H9 (cell line): ENCODE measurements at regions not wholly inside any gene's neighbourhood (a gene's known extent, or its start where the extent isn't known, plus 50 kb on each side); places are given as distances from the start of the nearest gene placed in this dataset.

Source experiments
- DNase-seq: peaks from one replicate; pipeline ENCODE4 v3.0.0-alpha.2; 2017
- H2AFZ ChIP-seq: one replicate; pipeline ENCODE4 v1.6.1; 2013; ENCODE audit warnings: mild to moderate bottlenecking, low read length, control low read depth, moderate library complexity
- H2AK5ac ChIP-seq: 2 replicates; pipeline ENCODE4 v1.6.1; 2013; ENCODE audit warnings: low read length, control low read depth, mixed read lengths; ENCODE audit not compliant: insufficient read length
- H2BK120ac ChIP-seq: one replicate; pipeline ENCODE4 v1.6.1; 2013; ENCODE audit warnings: low read depth, mild to moderate bottlenecking, low read length, control low read depth, inconsistent platforms; ENCODE audit not compliant: poor library complexity, severe bottlenecking
- H2BK12ac ChIP-seq: 2 replicates; pipeline ENCODE4 v1.6.1; 2013; ENCODE audit warnings: low read length, control low read depth, mixed read lengths, low read depth; ENCODE audit not compliant: insufficient read length
- H2BK15ac ChIP-seq: 2 replicates; pipeline ENCODE4 v1.6.1; 2013; ENCODE audit warnings: low read depth, low read length, control low read depth
- H2BK20ac ChIP-seq: one replicate; pipeline ENCODE4 v1.6.1; 2013; ENCODE audit warnings: low read depth, mild to moderate bottlenecking, low read length, control low read depth, inconsistent platforms; ENCODE audit not compliant: poor library complexity, severe bottlenecking
- H2BK5ac ChIP-seq: 2 replicates; pipeline ENCODE4 v1.6.1; 2013; ENCODE audit warnings: low read length, control low read depth, mixed read lengths; ENCODE audit not compliant: insufficient read length
- H3K14ac ChIP-seq: 2 replicates; pipeline ENCODE4 v1.6.1; 2013; ENCODE audit warnings: low read length, control low read depth; ENCODE audit not compliant: insufficient read depth
- H3K18ac ChIP-seq: 2 replicates; pipeline ENCODE4 v1.6.1; 2013; ENCODE audit warnings: low read depth, mild to moderate bottlenecking, mixed read lengths, low read length, control low read depth; ENCODE audit not compliant: insufficient read length
- H3K23ac ChIP-seq: 2 replicates; pipeline ENCODE4 v1.6.1; 2013; ENCODE audit warnings: low read length, control low read depth, mixed read lengths, low read depth; ENCODE audit not compliant: insufficient read length
- H3K23me2 ChIP-seq: 2 replicates; pipeline ENCODE4 v1.6.1; 2013; ENCODE audit warnings: low read depth, mild to moderate bottlenecking, mixed read lengths, low read length, control low read depth; ENCODE audit not compliant: insufficient read length, poor library complexity, severe bottlenecking
- H3K27ac ChIP-seq: 2 replicates; pipeline ENCODE4 v1.5.1; 2013; ENCODE audit warnings: low read length, control low read depth, mixed read lengths, low read depth; ENCODE audit not compliant: insufficient read length
- H3K27me3 ChIP-seq: 2 replicates; pipeline ENCODE4 v1.6.1; 2013; ENCODE audit warnings: low read length, control low read depth, inconsistent platforms; ENCODE audit not compliant: insufficient read depth
- H3K4ac ChIP-seq: 2 replicates; pipeline ENCODE4 v1.6.1; 2013; ENCODE audit warnings: low read depth, mild to moderate bottlenecking, control low read depth, inconsistent platforms, low read length, moderate library complexity
- H3K4me1 ChIP-seq: 2 replicates; pipeline ENCODE4 v1.6.1; 2013; ENCODE audit warnings: low read length, control low read depth, inconsistent platforms; ENCODE audit not compliant: insufficient read depth
- H3K4me2 ChIP-seq: 2 replicates; pipeline ENCODE4 v1.6.1; 2013; ENCODE audit warnings: low read length, control low read depth, mixed read lengths; ENCODE audit not compliant: insufficient read length, insufficient read depth
- H3K56ac ChIP-seq: 2 replicates; pipeline ENCODE4 v1.6.1; 2013; ENCODE audit warnings: low read depth, mild to moderate bottlenecking, mixed read lengths, low read length, control low read depth; ENCODE audit not compliant: insufficient read length
- H3K79me1 ChIP-seq: 2 replicates; pipeline ENCODE4 v1.6.1; 2013; ENCODE audit warnings: low read depth, mild to moderate bottlenecking, moderate library complexity, low read length, control low read depth, inconsistent platforms; ENCODE audit not compliant: insufficient read depth, poor library complexity, severe bottlenecking
- H3K79me2 ChIP-seq: 2 replicates; pipeline ENCODE4 v1.6.1; 2013; ENCODE audit warnings: low read length, control low read depth, inconsistent platforms; ENCODE audit not compliant: insufficient read depth
- H3K9ac ChIP-seq: 2 replicates; pipeline ENCODE4 v1.6.1; 2013; ENCODE audit warnings: low read length, control low read depth, mixed read lengths; ENCODE audit not compliant: insufficient read length; ENCODE audit errors: extremely low read depth
- H3K9me3 ChIP-seq: one replicate; pipeline ENCODE4 v1.6.1; 2013; ENCODE audit warnings: low read depth, low read length, inconsistent platforms; ENCODE audit not compliant: control insufficient read depth
- H3T11ph ChIP-seq: one replicate; pipeline ENCODE4 v1.6.1; 2013; ENCODE audit warnings: mild to moderate bottlenecking, low read length, control low read depth, inconsistent platforms
- H4K20me1 ChIP-seq: one replicate; pipeline ENCODE4 v1.6.1; 2013; ENCODE audit not compliant: control insufficient read depth, insufficient read length, insufficient read depth
- H4K5ac ChIP-seq: 2 replicates; pipeline ENCODE4 v1.6.1; 2013; ENCODE audit warnings: low read depth, mild to moderate bottlenecking, mixed read lengths, low read length, control low read depth; ENCODE audit not compliant: insufficient read length
- H4K8ac ChIP-seq: replicated peaks from 2 replicates; pipeline ENCODE4 v1.6.1; 2013; ENCODE audit warnings: low read length, control low read depth, mixed read lengths, low read depth; ENCODE audit not compliant: insufficient read length
- H4K91ac ChIP-seq: 2 replicates; pipeline ENCODE4 v1.6.1; 2013; ENCODE audit warnings: low read depth, mild to moderate bottlenecking, moderate library complexity, mixed read lengths, low read length, control low read depth; ENCODE audit not compliant: insufficient read length
- H3K27ac Mint-ChIP-seq, 3 experiments: 2 replicates in 2 of 3; 3 replicates in 1 of 3; pipeline ENCODE4 v1.8.0; 2020 to 2021; ENCODE audit warnings: mixed read lengths in 3 of 3, mild to moderate bottlenecking in 1 of 3, moderate library complexity in 1 of 3
- H3K27me3 Mint-ChIP-seq: 2 replicates; pipeline ENCODE4 v1.8.0; 2021; ENCODE audit warnings: low read depth, mild to moderate bottlenecking, moderate library complexity, mixed read lengths
- H3K36me3 Mint-ChIP-seq, 3 experiments: 2 replicates in 2 of 3; 3 replicates in 1 of 3; pipeline ENCODE4 v1.8.0; 2020 to 2021; ENCODE audit warnings: low read depth in 3 of 3, mixed read lengths in 3 of 3; ENCODE audit not compliant: insufficient read depth in 1 of 3
- H3K4me1 Mint-ChIP-seq, 2 experiments: 2 replicates each; pipeline ENCODE4 v1.8.0; 2020; ENCODE audit warnings: mixed read lengths in 2 of 2
- H3K4me3 Mint-ChIP-seq, 2 experiments: 2 replicates in 1 of 2; 3 replicates in 1 of 2; pipeline ENCODE4 v1.8.0; 2020 to 2021; ENCODE audit warnings: mild to moderate bottlenecking in 2 of 2, mixed read lengths in 2 of 2, moderate library complexity in 1 of 2
- H3K9me3 Mint-ChIP-seq, 2 experiments: 2 replicates in 1 of 2; 3 replicates in 1 of 2; pipeline ENCODE4 v1.8.0; 2020; ENCODE audit warnings: mild to moderate bottlenecking in 2 of 2, mixed read lengths in 2 of 2, moderate library complexity in 1 of 2
- WGBS: extraction: QIAGEN DNeasy Blood & Tissue Kit; methylation state at CpG from one replicate; pipeline ENCODE4 v1.1.7; 2013; ENCODE audit warnings: missing lambda C conversion rate, low lambda C conversion rate, mixed read lengths; ENCODE audit not compliant: insufficient read length; ENCODE audit errors: extremely low coverage; 5-methylcytosine and 5-hydroxymethylcytosine counted together
- TF ChIP-seq, protein P1 (sequence below): fragments of 200-600 bp; sonication (generic); conservative IDR thresholded peaks from 3 replicates; pipeline ENCODE4 v1.8.0; 2021; ENCODE audit warnings: antibody characterized with exemption, mild to moderate bottlenecking

DNA sequence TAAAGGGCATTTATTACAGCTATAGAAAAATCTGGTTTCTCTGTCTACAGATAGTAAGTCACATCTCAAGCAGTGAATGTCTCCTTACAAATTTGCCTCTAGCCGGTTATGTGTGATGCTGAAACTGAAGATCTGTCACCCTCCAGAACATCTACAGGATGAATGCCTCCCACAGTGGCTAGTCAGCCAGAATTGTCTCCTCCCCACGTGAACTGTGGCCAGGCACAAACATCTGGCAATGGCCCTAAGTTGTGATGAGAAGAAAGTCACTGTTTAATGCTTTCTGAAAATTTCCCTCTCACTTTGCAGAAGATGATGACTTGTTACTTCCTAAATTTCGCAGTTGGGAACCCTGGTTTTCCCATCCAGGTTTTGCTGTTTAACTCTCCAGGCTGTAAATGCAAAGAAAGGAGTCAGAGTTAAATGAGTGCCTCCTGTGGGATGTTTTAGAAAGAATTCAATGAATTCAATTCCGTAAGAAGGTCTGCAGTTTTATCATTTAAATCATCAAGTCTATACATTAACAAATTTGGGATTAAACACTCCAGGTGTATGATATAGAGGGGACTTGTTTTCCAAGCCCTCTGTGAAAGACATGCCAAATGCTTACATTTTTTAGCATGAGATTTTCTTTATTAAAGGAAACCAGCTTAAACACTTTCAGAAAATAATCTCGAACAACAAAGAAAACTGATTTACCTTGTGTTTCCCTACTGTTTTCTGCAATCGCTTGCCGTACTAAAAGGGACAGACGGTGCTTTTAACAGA lies 55.4 kb upstream of the TLR3 start:
- Histone ChIP-seq H2BK5ac (no peak overlapping the region), H3K9me3 (no peaks in the 10 kb centered on the region), H3K14ac (no peak overlapping the region), H2BK20ac (no peak overlapping the region), H3K79me2 (no peaks in the 10 kb centered on the region), H3K79me1 (no peaks in the 10 kb centered on the region), H4K20me1 (no peaks in the 10 kb centered on the region), H3K27me3 (no peaks in the 10 kb centered on the region), H3K4ac (no peak overlapping the region), H4K5ac (no peak overlapping the region), H4K91ac (no peak overlapping the region), H3K4me2 (no peak overlapping the region), H2BK12ac (no peak overlapping the region), H3K4me1 (peaks cover 7% of the 10 kb centered on the region; the same call in 1 of the 2 replicates), H3K23ac (no peak overlapping the region), H3T11ph (no peak overlapping the region), H2BK15ac (no peak overlapping the region), H3K56ac (no peak overlapping the region), H3K9ac (no peak overlapping the region), H2AK5ac (no peak overlapping the region), H4K8ac (no peak overlapping the region), H3K27ac (peak overlapping the region; percentile 70), H2BK120ac (no peak overlapping the region), H3K23me2 (no peaks in the 10 kb centered on the region), H3K18ac (no peak overlapping the region), H2AFZ (no peak overlapping the region)
- no peaks in the 10 kb centered on the region for H3K27me3 Mint-ChIP-seq
- DNase-seq: no peak
- peak overlapping the region in 1 of 2 experiments; percentile 27; a peak in 1 of 5 replicates for H3K4me3 Mint-ChIP-seq
- TF ChIP-seq, protein P1, sequence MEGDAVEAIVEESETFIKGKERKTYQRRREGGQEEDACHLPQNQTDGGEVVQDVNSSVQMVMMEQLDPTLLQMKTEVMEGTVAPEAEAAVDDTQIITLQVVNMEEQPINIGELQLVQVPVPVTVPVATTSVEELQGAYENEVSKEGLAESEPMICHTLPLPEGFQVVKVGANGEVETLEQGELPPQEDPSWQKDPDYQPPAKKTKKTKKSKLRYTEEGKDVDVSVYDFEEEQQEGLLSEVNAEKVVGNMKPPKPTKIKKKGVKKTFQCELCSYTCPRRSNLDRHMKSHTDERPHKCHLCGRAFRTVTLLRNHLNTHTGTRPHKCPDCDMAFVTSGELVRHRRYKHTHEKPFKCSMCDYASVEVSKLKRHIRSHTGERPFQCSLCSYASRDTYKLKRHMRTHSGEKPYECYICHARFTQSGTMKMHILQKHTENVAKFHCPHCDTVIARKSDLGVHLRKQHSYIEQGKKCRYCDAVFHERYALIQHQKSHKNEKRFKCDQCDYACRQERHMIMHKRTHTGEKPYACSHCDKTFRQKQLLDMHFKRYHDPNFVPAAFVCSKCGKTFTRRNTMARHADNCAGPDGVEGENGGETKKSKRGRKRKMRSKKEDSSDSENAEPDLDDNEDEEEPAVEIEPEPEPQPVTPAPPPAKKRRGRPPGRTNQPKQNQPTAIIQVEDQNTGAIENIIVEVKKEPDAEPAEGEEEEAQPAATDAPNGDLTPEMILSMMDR: peak; percentile 40; the same call in 2 of the 3 replicates
- peaks cover under 1 to 1% of the 10 kb centered on the region in 2 experiments; a peak in 2 of 5 replicates for H3K9me3 Mint-ChIP-seq
- peak overlapping the region; percentile 96 to 97 (median 97) for H3K27ac Mint-ChIP-seq
- peaks cover 0 to 18% (median 5%) of the 10 kb centered on the region in 3 experiments; a peak in 4 of 7 replicates for H3K36me3 Mint-ChIP-seq
- peaks cover 42 to 44% of the 10 kb centered on the region in 2 experiments for H3K4me1 Mint-ChIP-seq
- no CpG with 5 or more reads among the region's 8 CpGs for WGBS
